ENCODE measurements at regions not wholly inside any gene's neighbourhood (a gene's known extent, or its start where the extent isn't known, plus 50 kb on each side); places are given as distances from the start of the nearest gene placed in this dataset.

DNA sequence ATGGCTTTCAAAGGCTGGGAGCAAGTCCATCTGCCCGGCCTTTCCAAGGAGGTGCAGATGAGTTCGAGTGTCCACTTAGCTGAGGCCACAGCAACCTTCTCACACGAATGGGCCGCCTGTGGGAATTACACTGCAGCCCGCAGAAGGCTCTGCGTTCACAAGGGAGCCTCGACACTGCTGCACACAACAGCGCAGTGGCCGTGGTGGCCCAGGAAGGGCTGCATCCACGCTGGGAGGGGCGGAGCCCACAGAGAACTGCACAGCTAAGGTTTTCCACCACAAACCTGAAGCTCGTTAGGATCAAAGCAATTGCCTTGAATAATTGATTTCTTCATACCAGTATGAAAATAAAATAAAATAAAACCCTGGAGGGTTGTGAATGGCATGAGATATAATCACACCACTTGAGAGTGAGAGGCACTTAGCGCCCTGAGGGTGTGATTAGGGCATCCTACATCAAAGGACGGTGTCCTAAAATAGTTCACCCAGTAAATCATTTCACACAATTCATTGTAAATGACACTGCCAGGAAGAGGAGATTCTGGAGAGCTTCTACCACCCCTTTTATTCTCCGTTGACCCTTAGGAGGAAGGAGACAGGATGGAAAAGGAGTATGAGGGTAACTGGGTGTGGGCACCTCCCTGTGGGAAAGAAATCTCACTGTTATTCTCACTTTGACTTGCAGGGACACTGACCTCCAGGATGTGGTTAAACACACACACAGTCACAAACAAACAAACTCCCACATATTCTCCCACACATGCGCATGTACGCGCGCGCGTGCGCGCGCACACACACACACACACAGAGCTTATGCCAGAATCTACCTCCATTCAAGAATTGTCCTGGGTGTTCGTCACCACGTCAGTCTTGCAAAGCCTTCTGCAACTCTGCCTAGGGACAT lies 256.6 kb upstream of the ID2 start:
- intact Hi-C loops (cut with micrococcal nuclease) = no loop called here

More for the DNA sequence above, 256.6 kb upstream of the ID2 start:
- FAIRE-seq = no peak
- Histone ChIP-seq H3K4me2 (ENCODE audit: insufficient read depth, low read length) (no peak overlapping the region), H3K79me2 (ENCODE audit: control insufficient read depth, insufficient read depth, low read length) (no peaks in the 10 kb centered on the region), H3K4me1 (replicated peaks in 1 of 2; ENCODE audit: control insufficient read depth in 2 of 2, insufficient read depth in 2 of 2, low read length in 2 of 2) (no peaks in the 10 kb centered on the region), H3K36me3 (ENCODE audit: control insufficient read depth, insufficient read depth, low read length) (no peaks in the 10 kb centered on the region), H3K27ac (ENCODE audit: extremely low read depth, low read depth, low read length) (no peak overlapping the region), H2AFZ (ENCODE audit: low read depth, low read length) (no peak overlapping the region), H3K4me3 (no peak overlapping the region), H4K20me1 (replicated peaks; ENCODE audit: control insufficient read depth, insufficient read depth, low read length) (no peaks in the 10 kb centered on the region), H3K9me3 (replicated peaks; ENCODE audit: control insufficient read depth, insufficient read depth, low read depth, low read length) (no peaks in the 10 kb centered on the region), H3K9me1 (ENCODE audit: control insufficient read depth, insufficient read depth, low read length) (no peaks in the 10 kb centered on the region), H3K27me3 (ENCODE audit: control insufficient read depth in 2 of 2, insufficient read depth in 2 of 2, low read length in 2 of 2) (peaks cover 0 to 27% of the 10 kb centered on the region in 2 experiments; a peak in 3 of 5 replicates), H3K9ac (ENCODE audit: insufficient read depth in 1 of 2, low read depth in 2 of 2, low read length in 2 of 2) (no peak overlapping the region)
- POLR2A ChIA-PET = interaction anchor here (0.6 kb wide), 1 partner anchor 15 kb away, joined by 3 read pairs; no protein-coding TSS in a partner anchor
- WGBS (ENCODE audit: insufficient coverage, low coverage, missing lambda C conversion rate) = 14% methylated on average over 18 of the region's 26 CpGs
- TF ChIP-seq TBP (optimal IDR thresholded peaks at IDR 0.05; ENCODE audit: low read depth, low read length) = no peak
- TF ChIP-seq STAG1 (CRISPR knock-in tag; IDR thresholded peaks at IDR 0.05; ENCODE audit: borderline replicate concordance) = no peak
- no peak for TF ChIP-seq ZNF316 (IDR thresholded peaks at IDR 0.05)
- TF ChIP-seq MTA2 (IDR thresholded peaks at IDR 0.05; ENCODE audit: low read depth) = no peak
- TF ChIP-seq, protein P1, sequence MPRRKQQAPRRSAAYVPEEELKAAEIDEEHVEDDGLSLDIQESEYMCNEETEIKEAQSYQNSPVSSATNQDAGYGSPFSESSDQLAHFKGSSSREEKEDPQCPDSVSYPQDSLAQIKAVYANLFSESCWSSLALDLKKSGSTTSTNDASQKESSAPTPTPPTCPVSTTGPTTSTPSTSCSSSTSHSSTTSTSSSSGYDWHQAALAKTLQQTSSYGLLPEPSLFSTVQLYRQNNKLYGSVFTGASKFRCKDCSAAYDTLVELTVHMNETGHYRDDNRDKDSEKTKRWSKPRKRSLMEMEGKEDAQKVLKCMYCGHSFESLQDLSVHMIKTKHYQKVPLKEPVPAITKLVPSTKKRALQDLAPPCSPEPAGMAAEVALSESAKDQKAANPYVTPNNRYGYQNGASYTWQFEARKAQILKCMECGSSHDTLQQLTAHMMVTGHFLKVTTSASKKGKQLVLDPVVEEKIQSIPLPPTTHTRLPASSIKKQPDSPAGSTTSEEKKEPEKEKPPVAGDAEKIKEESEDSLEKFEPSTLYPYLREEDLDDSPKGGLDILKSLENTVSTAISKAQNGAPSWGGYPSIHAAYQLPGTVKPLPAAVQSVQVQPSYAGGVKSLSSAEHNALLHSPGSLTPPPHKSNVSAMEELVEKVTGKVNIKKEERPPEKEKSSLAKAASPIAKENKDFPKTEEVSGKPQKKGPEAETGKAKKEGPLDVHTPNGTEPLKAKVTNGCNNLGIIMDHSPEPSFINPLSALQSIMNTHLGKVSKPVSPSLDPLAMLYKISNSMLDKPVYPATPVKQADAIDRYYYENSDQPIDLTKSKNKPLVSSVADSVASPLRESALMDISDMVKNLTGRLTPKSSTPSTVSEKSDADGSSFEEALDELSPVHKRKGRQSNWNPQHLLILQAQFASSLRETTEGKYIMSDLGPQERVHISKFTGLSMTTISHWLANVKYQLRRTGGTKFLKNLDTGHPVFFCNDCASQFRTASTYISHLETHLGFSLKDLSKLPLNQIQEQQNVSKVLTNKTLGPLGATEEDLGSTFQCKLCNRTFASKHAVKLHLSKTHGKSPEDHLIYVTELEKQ (CRISPR knock-in tag; IDR thresholded peaks at IDR 0.05) = no peak
- TF ChIP-seq ZSCAN32 (CRISPR knock-in tag; IDR thresholded peaks at IDR 0.05) = no peak
- TF ChIP-seq CC2D1A (IDR thresholded peaks at IDR 0.05) = no peak
- TF ChIP-seq ZNF174 (CRISPR knock-in tag; IDR thresholded peaks at IDR 0.05) = no peak
- no peak for TF ChIP-seq POU5F1 (IDR thresholded peaks at IDR 0.05; ENCODE audit: borderline replicate concordance, low read depth, low read length, partially characterized antibody)
- TF ChIP-seq HNRNPL (IDR thresholded peaks at IDR 0.05; ENCODE audit: low read depth, low read length) = no peak
- no TSS peak for BruUV-seq (replicated peaks)
- in situ Hi-C loops (cut with MboI) = no loop called here
- CTCF ChIA-PET (ENCODE audit: low intra/inter-chr PET ratio) = no interaction called here
- no peak for DNase-seq (ENCODE audit: extremely low read depth in 1 of 4, low spot score in 3 of 4)
- no peak for ATAC-seq

Data from K562 (cell line).